IMR-90 (cell line): ENCODE measurements at regions not wholly inside any gene's neighbourhood (a gene's known extent, or its start where the extent isn't known, plus 50 kb on each side); places are given as distances from the start of the nearest gene placed in this dataset.

Experiments used
- ATAC-seq: fragments of 200-7000 bp; cut with Tn5 transposase; 2 replicates; pipeline ENCODE4 v1.9.1; 2020; ENCODE audit warnings: low read depth, mild to moderate bottlenecking, moderate library complexity
- BruUV-seq: library from RNA; stranded (reverse); fragments of 400-500 nt; replicated peaks from 2 replicates; lab custom pipeline; 2021; lab: Mats Ljungman, UMichigan
- CTCF ChIA-PET: fragments of 300-600 bp; formaldehyde crosslinking; extraction: SDS; loops from one replicate; lab custom pipeline; 2021; ENCODE audit warnings: antibody characterized with exemption; lab: Yijun Ruan, JAX
- POLR2A ChIA-PET: fragments of 300-600 bp; sonication (Branson Sonifier 250); formaldehyde crosslinking; loops from one replicate; lab custom pipeline; 2022; ENCODE audit warnings: antibody characterized with exemption; ENCODE audit not compliant: unreplicated experiment; lab: Charles Lee
- DNase-seq: peaks from one replicate; pipeline ENCODE4 v3.0.0; 2013
- H2AFZ ChIP-seq: replicated peaks from 2 replicates; pipeline ENCODE3; 2013; ENCODE audit warnings: low read length, mild to moderate bottlenecking; ENCODE audit not compliant: poor library complexity
- H2AK5ac ChIP-seq: 2 replicates; pipeline ENCODE4 v1.6.1; 2013; ENCODE audit warnings: low read depth, low read length, inconsistent platforms
- H2AK9ac ChIP-seq: replicated peaks from 2 replicates; pipeline ENCODE3; 2013; ENCODE audit warnings: mild to moderate bottlenecking, low read depth, low read length, moderate library complexity; ENCODE audit not compliant: poor library complexity
- H2BK120ac ChIP-seq: 2 replicates; pipeline ENCODE4 v1.6.1; 2013; ENCODE audit warnings: low read depth, low read length, inconsistent platforms
- H2BK15ac ChIP-seq: 3 replicates; pipeline ENCODE4 v1.6.1; 2013; ENCODE audit warnings: low read depth, low read length, inconsistent platforms
- H2BK20ac ChIP-seq: 2 replicates; pipeline ENCODE4 v1.6.1; 2013; ENCODE audit warnings: low read depth, mild to moderate bottlenecking, inconsistent platforms, low read length, moderate library complexity
- H2BK5ac ChIP-seq: 2 replicates; pipeline ENCODE4 v1.6.1; 2013; ENCODE audit warnings: mild to moderate bottlenecking, low read depth, low read length, inconsistent platforms; ENCODE audit not compliant: poor library complexity, severe bottlenecking
- H3K14ac ChIP-seq: replicated peaks from 2 replicates; pipeline ENCODE4 v1.6.1; 2013; ENCODE audit warnings: low read depth, low read length, inconsistent platforms
- H3K18ac ChIP-seq: 2 replicates; pipeline ENCODE4 v1.6.1; 2013; ENCODE audit warnings: low read depth, low read length, control low read depth
- H3K23ac ChIP-seq: 2 replicates; pipeline ENCODE4 v1.6.1; 2013; ENCODE audit warnings: low read depth, low read length, inconsistent platforms
- H3K27ac ChIP-seq: 2 replicates; pipeline ENCODE4 v1.5.1; 2013; ENCODE audit warnings: mild to moderate bottlenecking, control low read depth, low read length; ENCODE audit not compliant: insufficient read depth
- H3K27me3 ChIP-seq: 2 replicates; pipeline ENCODE4 v1.6.1; 2013; ENCODE audit warnings: low read length; ENCODE audit not compliant: control insufficient read depth, insufficient read depth
- H3K36me3 ChIP-seq: 2 replicates; pipeline ENCODE4 v1.6.1; 2013; ENCODE audit warnings: low read length, mixed read lengths; ENCODE audit not compliant: control insufficient read depth, insufficient read depth
- H3K4ac ChIP-seq: 2 replicates; pipeline ENCODE4 v1.6.1; 2013; ENCODE audit warnings: low read depth, low read length, inconsistent platforms
- H3K4me1 ChIP-seq: 2 replicates; pipeline ENCODE4 v1.6.1; 2013; ENCODE audit warnings: low read length, mixed read lengths; ENCODE audit not compliant: control insufficient read depth, insufficient read depth
- H3K4me2 ChIP-seq: 2 replicates; pipeline ENCODE4 v1.6.1; 2013; ENCODE audit warnings: low read depth, mild to moderate bottlenecking, control low read depth, low read length, moderate library complexity
- H3K4me3 ChIP-seq: 2 replicates; pipeline ENCODE4 v1.5.1; 2013; ENCODE audit warnings: low read depth, mild to moderate bottlenecking, control low read depth, low read length, moderate library complexity; ENCODE audit not compliant: insufficient read depth
- H3K56ac ChIP-seq: 2 replicates; pipeline ENCODE4 v1.6.1; 2013; ENCODE audit warnings: low read length, inconsistent platforms; ENCODE audit not compliant: insufficient read depth; ENCODE audit errors: extremely low read depth
- H3K79me1 ChIP-seq, 2 experiments: 2 replicates each; pipeline ENCODE4 v1.6.1; 2013; ENCODE audit warnings: low read length in 2 of 2, inconsistent platforms in 1 of 2, low read depth in 1 of 2
- H3K9ac ChIP-seq: 2 replicates; pipeline ENCODE4 v1.6.1; 2013; ENCODE audit warnings: low read depth, low read length, control low read depth
- H3K9me1 ChIP-seq: 2 replicates; pipeline ENCODE4 v1.6.1; 2013; ENCODE audit warnings: low read length, inconsistent platforms; ENCODE audit not compliant: insufficient read depth
- H3K9me3 ChIP-seq: 2 replicates; pipeline ENCODE4 v1.6.1; 2013; ENCODE audit warnings: low read length; ENCODE audit not compliant: control insufficient read depth, insufficient read depth
- H4K20me1 ChIP-seq: 2 replicates; pipeline ENCODE4 v1.6.1; 2013; ENCODE audit warnings: low read length, inconsistent platforms; ENCODE audit not compliant: insufficient read depth
- H4K5ac ChIP-seq: 2 replicates; pipeline ENCODE4 v1.6.1; 2013; ENCODE audit warnings: mild to moderate bottlenecking, low read depth, low read length, control low read depth
- H4K8ac ChIP-seq, 2 experiments: 2 replicates each; pipeline ENCODE4 v1.6.1; 2013; ENCODE audit warnings: low read depth in 2 of 2, low read length in 2 of 2, control low read depth in 1 of 2, inconsistent platforms in 1 of 2
- H4K91ac ChIP-seq: 2 replicates; pipeline ENCODE4 v1.6.1; 2013; ENCODE audit warnings: low read depth, low read length, inconsistent platforms; ENCODE audit not compliant: insufficient read depth
- BHLHE40 ChIP-seq: fragments of 150-350 bp; IDR thresholded peaks from 2 replicates; pipeline ENCODE4 v1.6.1; 2016; ENCODE audit warnings: mild to moderate bottlenecking, low read depth, low read length
- CEBPB ChIP-seq: IDR thresholded peaks from 2 replicates; pipeline ENCODE4 v1.6.1; 2012; ENCODE audit warnings: low read depth, low read length, improper control_type of control experiment
- CHD1 ChIP-seq: IDR thresholded peaks from 2 replicates; pipeline ENCODE4 v1.6.1; 2012; ENCODE audit warnings: low read depth, low read length, improper control_type of control experiment
- FOS ChIP-seq: fragments of 150-350 bp; IDR thresholded peaks from 2 replicates; pipeline ENCODE4 v1.6.1; 2016; ENCODE audit warnings: low read depth, low read length
- MAFK ChIP-seq: IDR thresholded peaks from 2 replicates; pipeline ENCODE4 v1.6.1; 2012; ENCODE audit warnings: low read depth, low read length, improper control_type of control experiment
- MAZ ChIP-seq: IDR thresholded peaks from 2 replicates; pipeline ENCODE4 v1.6.1; 2012; ENCODE audit warnings: low read depth, mild to moderate bottlenecking, low read length, improper control_type of control experiment, moderate library complexity, borderline replicate concordance
- MXI1 ChIP-seq: IDR thresholded peaks from 2 replicates; pipeline ENCODE4 v1.6.1; 2012; ENCODE audit warnings: low read depth, mild to moderate bottlenecking, low read length, moderate library complexity, borderline replicate concordance
- NFE2L2 ChIP-seq: fragments of 150-350 bp; IDR thresholded peaks from 2 replicates; pipeline ENCODE4 v1.6.1; 2016; ENCODE audit warnings: low read depth, mild to moderate bottlenecking, low read length
- POLR2A ChIP-seq: IDR thresholded peaks from 2 replicates; pipeline ENCODE4 v1.6.1; 2012; ENCODE audit warnings: mild to moderate bottlenecking, low read depth, low read length
- RAD21 ChIP-seq: IDR thresholded peaks from 2 replicates; pipeline ENCODE4 v1.6.1; 2012; ENCODE audit warnings: low read length, improper control_type of control experiment
- RCOR1 ChIP-seq: IDR thresholded peaks from 2 replicates; pipeline ENCODE4 v1.6.1; 2012; ENCODE audit warnings: mild to moderate bottlenecking, low read length, improper control_type of control experiment; ENCODE audit not compliant: insufficient replicate concordance
- RFX5 ChIP-seq: IDR thresholded peaks from 2 replicates; pipeline ENCODE4 v1.8.0; 2012; ENCODE audit warnings: low read depth, mild to moderate bottlenecking, low read length, moderate library complexity
- SMC3 ChIP-seq: fragments of 150-350 bp; IDR thresholded peaks from 2 replicates; pipeline ENCODE4 v1.6.1; 2016; ENCODE audit warnings: low read depth, mild to moderate bottlenecking, antibody characterized with exemption, low read length, moderate library complexity
- USF2 ChIP-seq: fragments of 150-350 bp; IDR thresholded peaks from 2 replicates; pipeline ENCODE4 v1.6.1; 2017; ENCODE audit warnings: mild to moderate bottlenecking, antibody characterized with exemption, low read length, low read depth
- WGBS, 2 experiments: methylation state at CpG; one replicate each; pipeline versions ENCODE4 v1.1.5 to v1.1.7; 2013; ENCODE audit warnings: missing lambda C conversion rate in 2 of 2; ENCODE audit not compliant: insufficient read length in 1 of 2; ENCODE audit errors: extremely low coverage in 2 of 2; 5-methylcytosine and 5-hydroxymethylcytosine counted together
- dilution Hi-C: fragments of 300-500 bp; cut with HindIII; formaldehyde crosslinking; loops from one replicate; pipeline ENCODE4 v1.14.3; 2018; ENCODE audit warnings: low sequenced_read_pairs; ENCODE audit not compliant: unreplicated experiment
- in situ Hi-C: fragments of 300-500 bp; cut with MboI; formaldehyde crosslinking; loops from 3 replicates; pipeline ENCODE4 v1.14.3; 2019; ENCODE audit warnings: low sequenced_read_pairs, inconsistent platforms, mixed read lengths
- intact Hi-C: fragments of 100-400 bp; cut with micrococcal nuclease; formaldehyde crosslinking; loops from 2 replicates; pipeline ENCODE4 v1.10.0; 2022
- TF ChIP-seq, protein P1 (sequence below): conservative IDR thresholded peaks from 2 replicates; pipeline ENCODE4 v1.5.1; 2012; ENCODE audit warnings: mild to moderate bottlenecking, low read depth, low read length, improper control_type of control experiment
- TF ChIP-seq, protein P2 (sequence below): fragments of 150-350 bp; IDR thresholded peaks from 2 replicates; pipeline ENCODE4 v1.6.1; 2016; ENCODE audit warnings: low read depth, mild to moderate bottlenecking, low read length, moderate library complexity, borderline replicate concordance

GRCh38 chr3:107921038-107921437 is 169.8 kb downstream of the CD47 start:
- ChIA-PET POLR2A (no interaction called here), CTCF (no interaction called here)
- DNase-seq (no peak), ATAC-seq (no peak)
- Histone ChIP-seq H3K9ac (no peak overlapping the region), H3K23ac (no peak overlapping the region), H2BK120ac (no peak overlapping the region), H2BK20ac (no peak overlapping the region), H3K9me1 (no peaks in the 10 kb centered on the region), H4K20me1 (no peaks in the 10 kb centered on the region), H3K9me3 (0 out of 2 replicates have a peak, but pooled peaks cover 2% of the 10 kb centered on the region), H2AFZ (no peak overlapping the region), H3K4ac (no peak overlapping the region), H4K5ac (no peak overlapping the region), H3K4me1 (no peaks in the 10 kb centered on the region), H3K14ac (no peak overlapping the region), H3K27ac (no peak overlapping the region), H2AK5ac (no peak overlapping the region), H3K27me3 (peaks cover 24% of the 10 kb centered on the region), H2BK5ac (no peak overlapping the region), H3K79me1 (no peaks in the 10 kb centered on the region), H4K91ac (no peak overlapping the region), H2BK15ac (no peak overlapping the region), H3K4me2 (no peak overlapping the region), H2AK9ac (no peak overlapping the region), H3K36me3 (no peaks in the 10 kb centered on the region), H4K8ac (no peak overlapping the region), H3K18ac (no peak overlapping the region), H3K56ac (no peak overlapping the region), H3K4me3 (no peak overlapping the region)
- dilution Hi-C loops (no loop called here), in situ Hi-C loops (loop anchor here (10.0 kb wide), 2 partner anchors 166 to 686 kb away; no protein-coding TSS in a partner anchor), intact Hi-C loops (no loop called here)
- TF ChIP-seq FOS (no peak), NFE2L2 (no peak), BHLHE40 (no peak), MXI1 (no peak), MAFK (no peak), USF2 (no peak), RCOR1 (no peak), RAD21 (no peak), MAZ (no peak), CHD1 (no peak), SMC3 (no peak), RFX5 (no peak), POLR2A (no peak), CEBPB (no peak)
- TF ChIP-seq, protein P1, sequence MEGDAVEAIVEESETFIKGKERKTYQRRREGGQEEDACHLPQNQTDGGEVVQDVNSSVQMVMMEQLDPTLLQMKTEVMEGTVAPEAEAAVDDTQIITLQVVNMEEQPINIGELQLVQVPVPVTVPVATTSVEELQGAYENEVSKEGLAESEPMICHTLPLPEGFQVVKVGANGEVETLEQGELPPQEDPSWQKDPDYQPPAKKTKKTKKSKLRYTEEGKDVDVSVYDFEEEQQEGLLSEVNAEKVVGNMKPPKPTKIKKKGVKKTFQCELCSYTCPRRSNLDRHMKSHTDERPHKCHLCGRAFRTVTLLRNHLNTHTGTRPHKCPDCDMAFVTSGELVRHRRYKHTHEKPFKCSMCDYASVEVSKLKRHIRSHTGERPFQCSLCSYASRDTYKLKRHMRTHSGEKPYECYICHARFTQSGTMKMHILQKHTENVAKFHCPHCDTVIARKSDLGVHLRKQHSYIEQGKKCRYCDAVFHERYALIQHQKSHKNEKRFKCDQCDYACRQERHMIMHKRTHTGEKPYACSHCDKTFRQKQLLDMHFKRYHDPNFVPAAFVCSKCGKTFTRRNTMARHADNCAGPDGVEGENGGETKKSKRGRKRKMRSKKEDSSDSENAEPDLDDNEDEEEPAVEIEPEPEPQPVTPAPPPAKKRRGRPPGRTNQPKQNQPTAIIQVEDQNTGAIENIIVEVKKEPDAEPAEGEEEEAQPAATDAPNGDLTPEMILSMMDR = no peak
- TF ChIP-seq, protein P2, sequence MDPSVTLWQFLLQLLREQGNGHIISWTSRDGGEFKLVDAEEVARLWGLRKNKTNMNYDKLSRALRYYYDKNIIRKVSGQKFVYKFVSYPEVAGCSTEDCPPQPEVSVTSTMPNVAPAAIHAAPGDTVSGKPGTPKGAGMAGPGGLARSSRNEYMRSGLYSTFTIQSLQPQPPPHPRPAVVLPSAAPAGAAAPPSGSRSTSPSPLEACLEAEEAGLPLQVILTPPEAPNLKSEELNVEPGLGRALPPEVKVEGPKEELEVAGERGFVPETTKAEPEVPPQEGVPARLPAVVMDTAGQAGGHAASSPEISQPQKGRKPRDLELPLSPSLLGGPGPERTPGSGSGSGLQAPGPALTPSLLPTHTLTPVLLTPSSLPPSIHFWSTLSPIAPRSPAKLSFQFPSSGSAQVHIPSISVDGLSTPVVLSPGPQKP = no peak
- BruUV-seq = no TSS peak
- WGBS, 2 experiments = 67% methylated on average over 1 of the region's 1 CpG; no CpG with 5 or more reads in 1 of the 2 experiments
